ENCODE measurements at regions not wholly inside any gene's neighbourhood (a gene's known extent, or its start where the extent isn't known, plus 50 kb on each side); places are given as distances from the start of the nearest gene placed in this dataset.

GRCh38 chr12:61254225-61254624, 1006.0 kb upstream of the USP15 start:
- TF ChIP-seq EZH2 (IDR thresholded peaks at IDR 0.05) (no peak), CTCF (IDR thresholded peaks at IDR 0.05 in 2 of 3, conservative IDR thresholded peaks at IDR 0.05 in 1 of 3; ENCODE audit: borderline replicate concordance in 1 of 3, insufficient read depth in 1 of 3, low read depth in 2 of 3, low read length in 2 of 3) (no peak)
